ENCODE measurements at regions not wholly inside any gene's neighbourhood (a gene's known extent, or its start where the extent isn't known, plus 50 kb on each side); places are given as distances from the start of the nearest gene placed in this dataset.

GRCh38 chr21:41115851-41116250, 52.1 kb upstream of the BACE2 start:
- DNase-seq (ENCODE audit: low spot score): no peak
- Histone ChIP-seq H3K27me3 (ENCODE audit: control insufficient read depth in 3 of 3, insufficient read depth in 3 of 3, low read depth in 1 of 3, low read length in 3 of 3) (no peaks in the 10 kb centered on the region), H3K14ac (ENCODE audit: low read length) (no peak overlapping the region), H3K79me1 (ENCODE audit: low read depth, low read length) (no peaks in the 10 kb centered on the region), H3K18ac (ENCODE audit: low read length) (no peak overlapping the region), H3K4me1 (ENCODE audit: control insufficient read depth in 2 of 2, insufficient read depth in 1 of 2, low read depth in 1 of 2, low read length in 2 of 2) (peaks cover 0 to 5% of the 10 kb centered on the region in 2 donors), H2BK15ac (ENCODE audit: low read length) (no peak overlapping the region), H3K4me3 (ENCODE audit: low read length in 2 of 2) (no peak overlapping the region), H2AK5ac (ENCODE audit: low read depth, low read length) (no peak overlapping the region), H3K27ac (replicated peaks; ENCODE audit: low read length) (no peak overlapping the region), H3K9ac (ENCODE audit: low read depth, low read length, poor library complexity) (no peak overlapping the region), H2BK12ac (ENCODE audit: low read length) (no peak overlapping the region), H2BK5ac (ENCODE audit: low read length) (no peak overlapping the region), H2AFZ (ENCODE audit: low read length) (no peak overlapping the region), H3K9me3 (replicated peaks in 1 of 2; ENCODE audit: control insufficient read depth in 2 of 2, insufficient read depth in 1 of 2, low read depth in 1 of 2, low read length in 2 of 2) (no peaks in the 10 kb centered on the region), H3K36me3 (replicated peaks in 1 of 2; ENCODE audit: control insufficient read depth in 2 of 2, insufficient read depth in 2 of 2, low read length in 2 of 2) (no peaks in the 10 kb centered on the region), H4K8ac (ENCODE audit: low read depth, low read length) (no peak overlapping the region), H4K91ac (ENCODE audit: low read depth, low read length, poor library complexity) (no peak overlapping the region), H3K23ac (ENCODE audit: low read depth, low read length, poor library complexity) (no peak overlapping the region), H2BK120ac (ENCODE audit: low read depth, low read length) (no peak overlapping the region), H3K4me2 (ENCODE audit: insufficient read depth, low read length, poor library complexity, severe bottlenecking) (no peak overlapping the region), H3K4ac (ENCODE audit: low read length) (no peak overlapping the region)
- no CpG with 5 or more reads among the region's 4 CpGs for WGBS, 2 donors (ENCODE audit: extremely low coverage in 2 of 2, insufficient read length in 2 of 2, insufficient replicate concordance in 1 of 2)
